Anterior cingulate cortex (tissue), 58 donors: ENCODE measurements at regions not wholly inside any gene's neighbourhood (a gene's known extent, or its start where the extent isn't known, plus 50 kb on each side); places are given as distances from the start of the nearest gene placed in this dataset.

Source experiments
- DNase-seq, 58 donors: peaks; one replicate each; lab custom pipeline; 2025; lab: John Stamatoyannopoulos, UW

DNA sequence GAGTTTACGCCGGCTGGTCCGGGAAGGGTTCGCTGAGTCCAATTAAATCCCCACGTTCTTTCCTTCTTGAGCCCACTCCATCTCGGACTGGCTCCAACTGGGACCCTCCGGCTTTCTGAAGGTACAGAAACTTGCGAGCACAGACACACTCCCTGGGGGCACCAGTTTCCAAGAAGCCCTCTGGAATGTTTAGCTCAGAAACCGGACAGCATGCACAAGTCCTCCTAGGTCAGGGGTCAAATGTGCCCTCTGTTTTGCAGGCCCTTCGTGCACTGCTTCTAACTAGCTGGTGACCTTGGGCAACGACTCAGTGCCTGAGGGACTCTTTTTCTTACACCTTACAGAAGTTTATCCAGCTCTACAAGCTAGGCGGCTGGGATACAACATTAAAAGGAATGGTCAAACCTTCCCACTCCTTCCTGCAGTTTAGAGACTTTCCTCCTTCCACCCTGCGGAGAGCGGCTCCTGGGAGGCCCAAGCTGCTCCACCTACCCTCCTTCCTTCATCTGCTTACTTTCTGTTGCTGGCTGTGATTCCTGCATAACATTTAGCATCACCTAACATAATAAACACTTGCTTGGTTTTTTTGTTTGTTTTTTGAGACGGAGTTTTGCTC lies 275.5 kb downstream of the BCOR start:
- DNase-seq, result no peak

- no peak for DNase-seq
These were observed 274.3 kb downstream of the BCOR start for GRCh38 chrX:39823424-39823823.

DNA sequence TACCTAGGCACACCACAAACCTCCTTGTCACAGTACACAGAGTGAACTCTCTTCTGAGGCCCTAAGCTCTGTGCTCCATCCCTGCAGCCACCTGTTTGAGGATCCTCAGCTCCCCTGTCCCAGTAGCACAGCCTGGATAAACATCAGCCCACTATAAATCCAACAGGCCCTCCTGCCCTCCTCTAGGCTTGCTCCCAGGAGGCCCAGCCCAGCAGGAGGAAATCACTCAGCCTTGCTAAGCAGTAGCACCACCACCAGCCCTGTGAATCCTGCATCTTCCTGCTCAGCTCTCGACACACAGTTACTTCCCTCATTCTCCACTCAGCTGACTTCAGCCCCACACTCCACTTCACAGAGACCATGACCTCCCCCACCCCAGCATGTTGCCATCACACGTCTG lies 273.9 kb downstream of the BCOR start:
- no peak for DNase-seq

- DNase-seq, result no peak
These were observed 270.8 kb downstream of the BCOR start for GRCh38 chrX:39826813-39827543.

- DNase-seq, result no peak
These were observed 269.8 kb downstream of the BCOR start for GRCh38 chrX:39827951-39828350.

- DNase-seq, result no peak
These were observed 268.8 kb downstream of the BCOR start for GRCh38 chrX:39828971-39829370.

DNA sequence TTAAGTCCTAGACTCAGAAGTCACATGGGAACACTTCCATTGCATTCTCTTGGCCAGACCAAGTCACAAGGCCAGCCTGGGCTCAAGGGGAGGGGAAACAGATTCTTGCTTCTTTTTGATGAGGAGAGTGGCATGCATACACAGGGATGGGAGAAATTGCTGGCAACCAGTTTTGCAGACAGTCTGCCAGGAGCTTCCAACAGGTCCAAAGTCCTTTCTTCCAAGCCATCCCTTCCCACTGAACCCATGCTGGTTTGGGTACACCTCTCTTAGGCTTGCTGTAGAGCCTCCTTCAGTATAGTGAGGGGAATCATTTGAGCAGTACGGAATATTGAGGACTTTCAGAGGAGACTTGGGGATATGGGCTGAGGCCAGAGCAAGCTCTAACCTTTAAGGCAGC lies 267.8 kb downstream of the BCOR start:
- no peak for DNase-seq

DNA sequence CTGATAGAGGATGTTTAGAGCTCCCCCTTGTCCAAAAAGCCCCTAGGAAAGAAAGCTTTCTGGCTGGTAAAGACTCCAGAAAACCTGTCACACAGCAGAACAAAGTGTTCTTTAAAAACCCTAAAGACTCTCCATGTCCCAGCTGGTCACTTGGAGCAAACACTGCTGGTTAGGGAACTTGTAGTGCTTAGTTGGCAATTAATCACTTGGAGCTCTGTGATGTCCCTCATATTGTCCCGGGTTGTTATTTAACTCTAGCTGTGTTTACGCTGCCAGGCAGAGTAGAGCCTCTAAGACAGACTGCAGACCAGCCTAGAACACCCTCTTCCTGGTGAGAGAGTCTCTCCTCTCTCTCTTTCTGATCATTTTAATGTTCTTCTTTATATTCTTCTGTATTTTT lies 267.3 kb downstream of the BCOR start:
- DNase-seq, result no peak

- DNase-seq, result no peak
These were observed 265.5 kb downstream of the BCOR start for GRCh38 chrX:39832211-39832610.

DNA sequence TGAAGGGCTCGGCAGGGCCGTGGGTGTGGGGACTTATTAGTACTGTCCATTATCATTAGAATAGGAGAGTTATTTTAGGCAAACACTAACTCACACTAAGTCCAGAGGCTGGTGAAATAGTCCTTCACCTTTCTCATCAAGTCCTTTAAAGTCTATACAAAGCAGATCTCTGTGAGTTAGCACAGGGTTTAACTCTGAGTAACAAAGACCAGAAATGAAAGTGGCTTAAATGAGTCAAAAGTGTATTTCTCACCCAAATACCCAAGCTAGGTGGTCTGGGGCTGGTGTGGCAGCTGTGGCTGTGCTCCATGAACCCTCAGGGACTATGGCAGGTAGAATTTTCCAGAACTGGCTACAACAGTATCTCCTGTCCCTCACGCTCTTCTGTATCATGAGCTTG lies 263.2 kb downstream of the BCOR start:
- no peak for DNase-seq

DNA sequence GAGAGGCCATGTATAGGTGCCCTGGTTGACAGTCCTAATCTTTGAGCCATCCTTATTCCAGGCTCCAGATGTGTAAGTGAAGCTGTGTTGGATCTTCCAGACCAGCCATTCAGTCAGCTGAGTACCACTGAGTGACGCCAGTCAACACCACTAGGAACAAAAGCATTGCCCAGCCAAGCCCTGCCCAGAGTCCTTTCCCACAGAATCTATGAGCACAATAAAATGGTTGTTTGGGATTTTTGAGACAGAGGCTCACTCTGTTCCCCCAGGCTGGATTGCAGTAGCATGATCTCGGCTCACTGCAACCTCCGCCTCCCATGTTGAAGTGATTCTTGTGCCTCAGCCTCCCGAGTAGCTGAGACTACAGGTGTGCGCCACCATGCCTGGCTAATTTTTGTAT lies 262.5 kb downstream of the BCOR start:
- peak in 1 of 58 donors; percentile 19 for DNase-seq

GRCh38 chrX:39835776-39836175 lies 262.0 kb downstream of the BCOR start:
- DNase-seq, result no peak

DNA sequence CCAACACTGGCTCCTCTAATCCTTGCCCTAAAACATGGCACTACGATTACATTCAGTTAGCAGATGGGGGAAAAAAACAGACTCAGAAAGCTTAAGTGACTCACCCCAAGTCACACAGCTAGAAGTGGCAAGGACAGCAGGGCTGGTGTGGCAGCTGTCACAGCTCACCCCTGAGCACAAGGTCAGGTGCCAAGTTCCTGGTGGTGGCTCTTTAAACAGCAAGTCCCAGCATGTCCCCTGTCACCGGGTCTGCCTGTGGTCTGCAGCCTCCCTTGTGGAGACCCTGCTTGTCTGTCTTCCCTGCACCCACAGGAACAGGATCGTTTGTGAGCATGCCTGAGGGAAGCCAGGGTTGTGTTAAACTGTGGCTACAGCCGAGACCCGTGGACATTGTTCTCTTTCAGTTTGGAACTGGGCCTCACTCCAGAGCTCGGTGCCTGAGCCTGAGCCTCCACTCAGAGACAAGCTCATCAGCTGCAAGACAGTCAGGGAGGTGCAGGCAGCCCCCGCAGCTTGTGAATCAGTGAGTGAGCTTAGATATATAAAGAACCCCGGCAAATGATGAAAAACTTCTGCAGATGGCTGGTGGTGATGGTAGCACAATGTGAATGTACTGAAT lies 260.8 kb downstream of the BCOR start:
- peak in 3 of 58 donors; percentile 0 to 5 (median 1) for DNase-seq

- DNase-seq, result no peak
These were observed 260.1 kb downstream of the BCOR start for GRCh38 chrX:39837688-39838087.

DNA sequence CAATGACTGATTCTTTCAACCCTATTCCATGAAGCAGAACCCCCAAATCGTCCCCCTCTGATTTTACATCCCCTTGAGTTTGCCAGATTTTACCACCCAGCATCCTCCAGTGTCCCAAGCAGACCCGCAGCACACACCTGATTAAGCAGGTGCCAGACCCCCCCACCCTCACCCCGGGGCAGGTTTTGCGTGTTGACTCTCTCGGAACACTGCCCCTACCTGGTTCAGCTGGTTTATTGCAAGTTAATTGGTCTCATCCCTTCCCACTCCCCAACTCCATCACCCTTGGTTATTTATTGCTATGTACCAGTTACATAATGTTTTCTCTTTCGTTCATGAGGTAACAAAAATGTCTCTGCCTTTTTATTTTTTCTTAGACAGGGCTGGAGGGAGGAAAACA lies 258.4 kb downstream of the BCOR start:
- DNase-seq, result no peak

DNA sequence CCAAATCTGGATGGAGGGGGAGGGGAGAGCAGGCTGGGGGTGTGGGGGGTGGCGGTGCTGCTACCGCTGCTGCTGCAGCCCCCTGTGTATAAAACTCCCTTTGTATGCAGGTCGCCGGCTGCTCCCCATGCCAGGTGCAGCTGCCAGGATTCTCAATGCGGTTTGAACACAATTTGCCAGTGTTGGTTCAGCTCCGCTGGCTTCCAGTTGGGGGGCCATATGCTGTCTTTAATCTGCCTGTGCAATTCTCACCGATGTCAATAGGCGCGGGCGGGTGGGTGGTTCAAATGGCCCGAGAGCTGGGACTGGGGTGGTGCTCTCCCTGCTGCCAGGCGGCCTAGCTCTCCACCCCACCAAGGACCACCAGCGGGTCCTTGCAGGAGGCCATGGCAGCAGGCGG lies 257.6 kb downstream of the BCOR start:
- DNase-seq, result peak in 8 of 58 donors; percentile 14 to 63 (median 38)

DNA sequence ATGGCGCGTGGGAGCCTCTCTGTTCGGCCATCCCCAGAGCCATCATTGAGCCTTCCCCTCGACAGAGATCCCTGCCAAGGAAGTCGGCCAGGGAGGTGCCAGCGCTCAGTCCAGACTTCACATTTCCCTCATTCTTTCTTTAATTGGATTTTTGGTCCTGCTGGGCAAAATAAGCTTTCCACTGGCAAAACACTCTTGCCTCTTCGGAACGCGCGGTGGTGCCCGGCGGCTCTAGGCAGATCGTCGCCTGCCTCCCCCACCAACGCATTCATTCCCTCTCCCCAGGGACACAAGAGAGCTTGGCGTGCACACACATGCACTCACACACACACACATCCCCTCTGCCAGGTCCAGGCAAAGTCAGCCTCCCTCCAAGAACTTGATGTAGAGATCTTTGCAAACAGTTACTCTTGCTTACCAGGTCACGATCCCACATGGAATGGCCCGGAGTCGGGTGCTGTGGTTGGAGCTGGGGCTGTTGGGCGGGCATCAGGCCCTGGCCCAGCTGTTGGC lies 257.1 kb downstream of the BCOR start:
- DNase-seq, result peak in 23 of 58 donors; percentile 1 to 63 (median 15)

DNA sequence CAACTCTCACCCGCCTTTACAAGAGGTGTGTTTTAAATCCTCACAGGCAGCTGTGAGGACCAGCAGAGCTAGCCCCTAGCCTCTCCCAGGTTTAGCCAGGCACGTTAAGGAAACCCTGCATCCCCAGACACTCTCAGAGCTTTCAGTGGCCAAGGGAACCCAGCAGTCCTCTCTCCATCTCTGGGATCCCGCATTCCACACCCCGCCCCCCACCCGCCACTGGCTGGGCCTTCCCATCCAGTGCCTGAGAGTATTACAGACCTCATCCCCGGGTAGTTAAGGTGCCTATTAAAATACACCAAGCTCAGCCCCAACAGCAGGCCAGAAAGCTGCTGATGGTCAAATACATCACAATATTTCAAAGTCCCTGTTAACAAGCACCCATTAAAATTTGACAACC lies 256.2 kb downstream of the BCOR start:
- DNase-seq, result no peak

- no peak for DNase-seq
These were observed 255.3 kb downstream of the BCOR start for GRCh38 chrX:39842281-39842973.

DNA sequence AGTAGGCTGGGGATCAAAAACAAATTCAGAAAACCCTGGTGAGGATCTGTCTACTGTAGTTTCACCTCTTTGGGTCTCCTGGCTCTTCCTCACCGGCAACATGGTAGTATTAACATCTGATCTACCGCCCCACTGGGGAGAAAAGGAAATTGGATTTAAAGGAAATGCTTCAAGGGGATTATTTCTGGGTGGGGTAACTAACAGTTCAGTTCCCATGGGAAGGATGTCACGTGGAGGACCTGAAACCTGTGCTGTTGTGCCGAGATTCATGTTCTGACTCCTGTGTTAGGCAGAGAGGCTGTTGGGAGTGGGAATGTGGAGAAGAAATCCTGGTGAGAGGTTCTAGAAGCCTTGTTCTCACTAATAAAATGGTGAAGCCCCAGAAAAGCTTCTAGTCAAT lies 254.4 kb downstream of the BCOR start:
- DNase-seq, result no peak

- no peak for DNase-seq
These were observed 252.5 kb downstream of the BCOR start for GRCh38 chrX:39845233-39845632.
